ENCODE measurements at regions not wholly inside any gene's neighbourhood (a gene's known extent, or its start where the extent isn't known, plus 50 kb on each side); places are given as distances from the start of the nearest gene placed in this dataset.

GRCh38 chr12:9341260-9341585 is 133.0 kb upstream of the PZP start:
- TF ChIP-seq, protein P1, sequence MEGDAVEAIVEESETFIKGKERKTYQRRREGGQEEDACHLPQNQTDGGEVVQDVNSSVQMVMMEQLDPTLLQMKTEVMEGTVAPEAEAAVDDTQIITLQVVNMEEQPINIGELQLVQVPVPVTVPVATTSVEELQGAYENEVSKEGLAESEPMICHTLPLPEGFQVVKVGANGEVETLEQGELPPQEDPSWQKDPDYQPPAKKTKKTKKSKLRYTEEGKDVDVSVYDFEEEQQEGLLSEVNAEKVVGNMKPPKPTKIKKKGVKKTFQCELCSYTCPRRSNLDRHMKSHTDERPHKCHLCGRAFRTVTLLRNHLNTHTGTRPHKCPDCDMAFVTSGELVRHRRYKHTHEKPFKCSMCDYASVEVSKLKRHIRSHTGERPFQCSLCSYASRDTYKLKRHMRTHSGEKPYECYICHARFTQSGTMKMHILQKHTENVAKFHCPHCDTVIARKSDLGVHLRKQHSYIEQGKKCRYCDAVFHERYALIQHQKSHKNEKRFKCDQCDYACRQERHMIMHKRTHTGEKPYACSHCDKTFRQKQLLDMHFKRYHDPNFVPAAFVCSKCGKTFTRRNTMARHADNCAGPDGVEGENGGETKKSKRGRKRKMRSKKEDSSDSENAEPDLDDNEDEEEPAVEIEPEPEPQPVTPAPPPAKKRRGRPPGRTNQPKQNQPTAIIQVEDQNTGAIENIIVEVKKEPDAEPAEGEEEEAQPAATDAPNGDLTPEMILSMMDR (conservative IDR thresholded peaks at IDR 0.05; ENCODE audit: low read depth, low read length), result no peak
- TF ChIP-seq MAFK (IDR thresholded peaks at IDR 0.05; ENCODE audit: low read depth, low read length), result no peak
- TF ChIP-seq POLR2A (IDR thresholded peaks at IDR 0.05; ENCODE audit: low read depth, low read length), result no peak
- no peak for TF ChIP-seq RFX5 (IDR thresholded peaks at IDR 0.05; ENCODE audit: low read depth, low read length)
